ENCODE measurements at regions not wholly inside any gene's neighbourhood (a gene's known extent, or its start where the extent isn't known, plus 50 kb on each side); places are given as distances from the start of the nearest gene placed in this dataset.

GRCh38 chr15:62878070-62878469 is 164.5 kb upstream of the TPM1 start:
- DNase-seq: no peak

GRCh38 chr15:62879770-62880169 is 162.8 kb upstream of the TPM1 start:
- no peak for DNase-seq

- DNase-seq: no peak
These were observed 162.3 kb upstream of the TPM1 start for GRCh38 chr15:62880278-62880677.

- no peak for DNase-seq
These were observed 161.5 kb upstream of the TPM1 start for GRCh38 chr15:62881056-62881455.

- DNase-seq: no peak
These were observed 158.5 kb upstream of the TPM1 start for GRCh38 chr15:62883938-62884479.

- no peak for DNase-seq
These were observed 156.0 kb upstream of the TPM1 start for GRCh38 chr15:62886431-62887071.

- peak; percentile 80 for DNase-seq
These were observed 155.4 kb upstream of the TPM1 start for GRCh38 chr15:62887113-62887570.

GRCh38 chr15:62888623-62889022 is 153.9 kb upstream of the TPM1 start:
- DNase-seq: no peak

- no peak for DNase-seq
These were observed 153.3 kb upstream of the TPM1 start for GRCh38 chr15:62889141-62889661.

- DNase-seq: no peak
These were observed 152.6 kb upstream of the TPM1 start for GRCh38 chr15:62889734-62890505.

GRCh38 chr15:62894322-62895085 is 148.0 kb upstream of the TPM1 start:
- DNase-seq: no peak

GRCh38 chr15:62895139-62895866 is 147.2 kb upstream of the TPM1 start:
- DNase-seq: no peak

GRCh38 chr15:62895905-62896316 is 146.6 kb upstream of the TPM1 start:
- no peak for DNase-seq

- DNase-seq: no peak
These were observed 146.1 kb upstream of the TPM1 start for GRCh38 chr15:62896380-62896866.

- peak; percentile 90 for DNase-seq
These were observed 145.5 kb upstream of the TPM1 start for GRCh38 chr15:62896969-62897486.

GRCh38 chr15:62897634-62898033 is 144.9 kb upstream of the TPM1 start:
- DNase-seq: no peak

GRCh38 chr15:62899090-62899493 is 143.5 kb upstream of the TPM1 start:
- DNase-seq: no peak

- DNase-seq: no peak
These were observed 142.3 kb upstream of the TPM1 start for GRCh38 chr15:62900071-62900802.

GRCh38 chr15:62901087-62901486 is 141.5 kb upstream of the TPM1 start:
- DNase-seq: no peak

- no peak for DNase-seq
These were observed 140.5 kb upstream of the TPM1 start for GRCh38 chr15:62901909-62902546.

- DNase-seq: no peak
These were observed 139.7 kb upstream of the TPM1 start for GRCh38 chr15:62902821-62903220.
